HEK293 (cell line): ENCODE measurements at regions not wholly inside any gene's neighbourhood (a gene's known extent, or its start where the extent isn't known, plus 50 kb on each side); places are given as distances from the start of the nearest gene placed in this dataset.

Experiments
- BCL11B ChIP-seq: fragments of 450-650 bp; formaldehyde crosslinking; IDR thresholded peaks from 2 replicates; pipeline ENCODE4 v1.5.1; 2016; ENCODE audit warnings: low read depth, missing biosample characterization, missing genetic modification characterization
- CTCF ChIP-seq: fragments of 450-650 bp; formaldehyde crosslinking; IDR thresholded peaks from 2 replicates; pipeline ENCODE4 v1.5.1; 2016; ENCODE audit warnings: missing biosample characterization, missing genetic modification characterization
- GLI4 ChIP-seq: fragments of 450-650 bp; formaldehyde crosslinking; IDR thresholded peaks from 2 replicates; pipeline ENCODE4 v1.5.1; 2016; ENCODE audit warnings: missing biosample characterization, missing genetic modification characterization
- HOXA7 ChIP-seq: sonication (generic); formaldehyde crosslinking; IDR thresholded peaks from 2 replicates; pipeline ENCODE4 v1.8.1; 2022; ENCODE audit warnings: missing genetic modification reagents, borderline replicate concordance
- OSR2 ChIP-seq: fragments of 450-650 bp; formaldehyde crosslinking; IDR thresholded peaks from 2 replicates; pipeline ENCODE4 v1.5.1; 2016; ENCODE audit warnings: missing biosample characterization, missing genetic modification characterization
- REPIN1 ChIP-seq: fragments of 450-650 bp; formaldehyde crosslinking; IDR thresholded peaks from 2 replicates; pipeline ENCODE4 v1.5.1; 2017; ENCODE audit warnings: missing biosample characterization, missing genetic modification characterization, low read depth
- SCRT2 ChIP-seq: fragments of 450-650 bp; formaldehyde crosslinking; IDR thresholded peaks from 2 replicates; pipeline ENCODE4 v1.5.1; 2016; ENCODE audit warnings: missing biosample characterization, missing genetic modification characterization
- ZNF16 ChIP-seq: fragments of 450-650 bp; formaldehyde crosslinking; IDR thresholded peaks from 2 replicates; pipeline ENCODE4 v1.5.1; 2016; ENCODE audit warnings: low read depth, missing biosample characterization, missing genetic modification characterization
- ZNF211 ChIP-seq: fragments of 450-650 bp; formaldehyde crosslinking; IDR thresholded peaks from 2 replicates; pipeline ENCODE4 v1.5.1; 2016; ENCODE audit warnings: low read depth, missing biosample characterization, missing genetic modification characterization
- ZNF248 ChIP-seq: fragments of 450-650 bp; formaldehyde crosslinking; IDR thresholded peaks from 2 replicates; pipeline ENCODE4 v1.5.1; 2017; ENCODE audit warnings: missing biosample characterization, missing genetic modification characterization
- ZNF48 ChIP-seq: fragments of 450-650 bp; formaldehyde crosslinking; IDR thresholded peaks from 2 replicates; pipeline ENCODE4 v1.5.1; 2016; ENCODE audit warnings: missing biosample characterization, missing genetic modification characterization
- ZNF664 ChIP-seq: fragments of 450-650 bp; formaldehyde crosslinking; IDR thresholded peaks from 2 replicates; pipeline ENCODE4 v1.5.1; 2016; ENCODE audit warnings: missing biosample characterization, missing genetic modification characterization
- ZNF701 ChIP-seq: fragments of 450-650 bp; formaldehyde crosslinking; IDR thresholded peaks from 2 replicates; pipeline ENCODE4 v1.5.1; 2016; ENCODE audit warnings: missing biosample characterization, missing genetic modification characterization
- ZNF707 ChIP-seq: fragments of 450-650 bp; formaldehyde crosslinking; IDR thresholded peaks from 2 replicates; pipeline ENCODE4 v1.5.1; 2016; ENCODE audit warnings: missing biosample characterization, missing genetic modification characterization

- no peak for TF ChIP-seq ZNF248
- no peak for TF ChIP-seq ZNF707 (tag by site-specific recombination)
- TF ChIP-seq CTCF, result no peak
- no peak for TF ChIP-seq BCL11B (tag by site-specific recombination)
- no peak for TF ChIP-seq ZNF701 (tag by site-specific recombination)
- TF ChIP-seq ZNF664, result no peak
- TF ChIP-seq REPIN1 (tag by site-specific recombination), result no peak
- no peak for TF ChIP-seq SCRT2 (tag by site-specific recombination)
- no peak for TF ChIP-seq ZNF16
- TF ChIP-seq ZNF48 (tag by site-specific recombination), result no peak
- no peak for TF ChIP-seq ZNF211 (tag by site-specific recombination)
- no peak for TF ChIP-seq GLI4 (tag by site-specific recombination)
- TF ChIP-seq HOXA7 (CRISPR knock-in tag), result no peak
- TF ChIP-seq OSR2 (tag by site-specific recombination), result no peak
These were observed 142.6 kb upstream of the ITGA4 start for GRCh38 chr2:181314551-181314950.
